Neural progenitor cell (in vitro differentiated cells): ENCODE measurements at regions not wholly inside any gene's neighbourhood (a gene's known extent, or its start where the extent isn't known, plus 50 kb on each side); places are given as distances from the start of the nearest gene placed in this dataset.

Experiments
- DNase-seq: peaks from one replicate; pipeline ENCODE4 v3.0.0-alpha.2; 2016; ENCODE audit warnings: low spot score
- H2AFZ ChIP-seq: fragments of 200-600 bp; sonication (generic); replicated peaks from 2 replicates; pipeline ENCODE4 v1.6.1; 2016; ENCODE audit warnings: antibody characterized with exemption
- H3F3A ChIP-seq: fragments of 200-600 bp; sonication (generic); 2 replicates; pipeline ENCODE4 v1.6.1; 2016; ENCODE audit warnings: antibody characterized with exemption, low read depth
- H3K27ac ChIP-seq: fragments of 200-600 bp; sonication (generic); 2 replicates; pipeline ENCODE4 v1.5.1; 2016; ENCODE audit warnings: mild to moderate bottlenecking
- H3K27me3 ChIP-seq: fragments of 200-600 bp; sonication (generic); 2 replicates; pipeline ENCODE4 v1.6.1; 2016; ENCODE audit warnings: mild to moderate bottlenecking, moderate library complexity
- H3K36me3 ChIP-seq: fragments of 200-600 bp; sonication (generic); 2 replicates; pipeline ENCODE4 v1.5.1; 2016
- H3K4me1 ChIP-seq: fragments of 200-600 bp; sonication (generic); 2 replicates; pipeline ENCODE4 v1.6.1; 2016; ENCODE audit warnings: mixed run types
- H3K4me2 ChIP-seq: fragments of 200-600 bp; sonication (generic); 2 replicates; pipeline ENCODE4 v1.6.1; 2016
- H3K4me3 ChIP-seq: fragments of 200-600 bp; sonication (generic); 2 replicates; pipeline ENCODE4 v1.5.1; 2016
- H3K79me2 ChIP-seq: fragments of 200-600 bp; sonication (generic); 2 replicates; pipeline ENCODE4 v1.6.1; 2016; ENCODE audit warnings: low read depth
- H3K9ac ChIP-seq: fragments of 200-600 bp; sonication (generic); 2 replicates; pipeline ENCODE4 v1.6.1; 2016
- H3K9me3 ChIP-seq: fragments of 200-600 bp; sonication (generic); 2 replicates; pipeline ENCODE4 v1.5.1; 2016; ENCODE audit warnings: low read depth
- H4K20me1 ChIP-seq: fragments of 200-600 bp; sonication (generic); 2 replicates; pipeline ENCODE4 v1.6.1; 2016; ENCODE audit warnings: low read depth
- H3K27ac Mint-ChIP-seq: 3 replicates; pipeline ENCODE4 v1.8.0; 2021; ENCODE audit warnings: mixed read lengths
- H3K27me3 Mint-ChIP-seq: 2 replicates; pipeline ENCODE4 v1.8.0; 2022; ENCODE audit warnings: low read depth, mild to moderate bottlenecking, inconsistent platforms, moderate library complexity, mixed read lengths; ENCODE audit not compliant: insufficient read depth
- H3K36me3 Mint-ChIP-seq: 3 replicates; pipeline ENCODE4 v1.8.0; 2021; ENCODE audit warnings: mixed read lengths
- H3K4me1 Mint-ChIP-seq: 3 replicates; pipeline ENCODE4 v1.8.0; 2021; ENCODE audit warnings: mixed read lengths
- H3K4me3 Mint-ChIP-seq: 3 replicates; pipeline ENCODE4 v1.8.0; 2021; ENCODE audit warnings: mild to moderate bottlenecking, moderate library complexity, mixed read lengths
- H3K9me3 Mint-ChIP-seq: 3 replicates; pipeline ENCODE4 v1.8.0; 2020; ENCODE audit warnings: mixed read lengths
- EZH2 ChIP-seq: fragments of 200-600 bp; sonication (generic); IDR thresholded peaks from 2 replicates; pipeline ENCODE4 v1.6.1; 2017; ENCODE audit warnings: antibody characterized with exemption, mild to moderate bottlenecking, moderate library complexity
- EZH2phosphoT487 ChIP-seq: fragments of 200-600 bp; sonication (generic); IDR thresholded peaks from 2 replicates; pipeline ENCODE4 v1.6.1; 2017; ENCODE audit warnings: antibody characterized with exemption
- TF ChIP-seq, protein P1 (sequence below): fragments of 200-600 bp; sonication (generic); IDR thresholded peaks from 2 replicates; pipeline ENCODE4 v1.5.1; 2017; ENCODE audit warnings: antibody characterized with exemption, mild to moderate bottlenecking

DNA sequence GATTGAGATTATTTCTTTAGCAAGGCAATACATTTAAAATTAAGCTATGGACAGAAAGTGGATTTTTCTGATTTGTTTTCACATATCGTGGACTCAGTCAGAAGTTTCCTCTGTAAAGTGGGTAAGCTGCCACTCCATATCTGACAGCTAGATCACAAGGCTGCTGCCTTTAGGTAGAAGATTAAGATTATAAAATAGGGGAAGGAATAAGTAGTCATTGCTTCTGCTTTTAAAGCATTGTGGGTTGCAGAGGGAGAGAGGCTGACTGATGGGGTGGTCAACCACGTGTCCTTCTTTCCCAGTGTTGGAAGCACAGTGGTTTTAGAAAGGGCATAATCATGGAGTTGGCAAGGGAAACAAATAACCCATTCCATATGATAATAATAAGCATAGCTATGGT, 74.3 kb upstream of the MOCS2 start:
- no peaks in the 10 kb centered on the region for H3K9me3 ChIP-seq
- no peaks in the 10 kb centered on the region for H3K27me3 Mint-ChIP-seq
- no peak overlapping the region for H3K9ac ChIP-seq
- H3F3A ChIP-seq: no peaks in the 10 kb centered on the region
- H3K4me1 ChIP-seq: no peaks in the 10 kb centered on the region
- H3K79me2 ChIP-seq: no peaks in the 10 kb centered on the region
- H3K9me3 Mint-ChIP-seq: peaks cover 2% of the 10 kb centered on the region
- no peaks in the 10 kb centered on the region for H3K36me3 Mint-ChIP-seq
- no peaks in the 10 kb centered on the region for H4K20me1 ChIP-seq
- TF ChIP-seq EZH2phosphoT487 (no peak), EZH2 (no peak)
- TF ChIP-seq, protein P1, sequence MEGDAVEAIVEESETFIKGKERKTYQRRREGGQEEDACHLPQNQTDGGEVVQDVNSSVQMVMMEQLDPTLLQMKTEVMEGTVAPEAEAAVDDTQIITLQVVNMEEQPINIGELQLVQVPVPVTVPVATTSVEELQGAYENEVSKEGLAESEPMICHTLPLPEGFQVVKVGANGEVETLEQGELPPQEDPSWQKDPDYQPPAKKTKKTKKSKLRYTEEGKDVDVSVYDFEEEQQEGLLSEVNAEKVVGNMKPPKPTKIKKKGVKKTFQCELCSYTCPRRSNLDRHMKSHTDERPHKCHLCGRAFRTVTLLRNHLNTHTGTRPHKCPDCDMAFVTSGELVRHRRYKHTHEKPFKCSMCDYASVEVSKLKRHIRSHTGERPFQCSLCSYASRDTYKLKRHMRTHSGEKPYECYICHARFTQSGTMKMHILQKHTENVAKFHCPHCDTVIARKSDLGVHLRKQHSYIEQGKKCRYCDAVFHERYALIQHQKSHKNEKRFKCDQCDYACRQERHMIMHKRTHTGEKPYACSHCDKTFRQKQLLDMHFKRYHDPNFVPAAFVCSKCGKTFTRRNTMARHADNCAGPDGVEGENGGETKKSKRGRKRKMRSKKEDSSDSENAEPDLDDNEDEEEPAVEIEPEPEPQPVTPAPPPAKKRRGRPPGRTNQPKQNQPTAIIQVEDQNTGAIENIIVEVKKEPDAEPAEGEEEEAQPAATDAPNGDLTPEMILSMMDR: no peak
- H3K4me3 ChIP-seq: no peak overlapping the region
- H3K27ac Mint-ChIP-seq: no peak overlapping the region
- H3K4me3 Mint-ChIP-seq: no peak overlapping the region
- no peak overlapping the region for H2AFZ ChIP-seq
- DNase-seq: no peak
- no peaks in the 10 kb centered on the region for H3K4me1 Mint-ChIP-seq
- no peak overlapping the region for H3K4me2 ChIP-seq
- H3K27ac ChIP-seq: no peak overlapping the region
- no peaks in the 10 kb centered on the region for H3K36me3 ChIP-seq
- no peaks in the 10 kb centered on the region for H3K27me3 ChIP-seq

DNA sequence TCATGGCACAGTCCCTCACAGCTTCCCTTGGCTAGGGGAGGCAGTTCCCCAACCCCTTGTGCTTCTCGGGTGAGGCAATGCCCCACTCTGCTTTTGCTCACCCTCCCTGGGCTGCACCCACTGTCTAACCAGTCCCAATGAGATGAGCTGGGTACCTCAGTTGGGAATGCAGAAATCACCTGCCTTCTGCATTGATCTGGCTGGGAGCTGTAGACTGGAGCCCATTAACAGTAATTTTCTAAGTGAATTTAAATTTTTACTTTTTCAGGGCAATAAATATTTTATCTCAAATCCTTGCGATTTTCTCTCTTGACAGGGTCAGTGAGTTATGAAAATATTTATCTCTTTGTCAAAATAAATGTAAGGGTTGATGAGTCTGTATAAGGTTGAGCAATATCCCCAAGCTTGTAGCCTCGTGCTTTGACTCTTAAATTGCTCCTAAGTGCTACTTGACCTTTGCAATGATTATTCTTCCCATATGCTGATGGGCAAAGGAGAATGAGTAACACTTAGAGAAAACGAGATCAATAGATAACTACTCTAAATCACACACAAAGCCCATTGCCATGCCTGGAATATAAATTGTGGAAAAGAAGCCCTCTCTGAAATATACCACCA, 82.1 kb upstream of the MOCS2 start:
- Mint-ChIP-seq H3K4me3 (no peak overlapping the region), H3K27me3 (no peaks in the 10 kb centered on the region), H3K36me3 (no peaks in the 10 kb centered on the region), H3K4me1 (no peaks in the 10 kb centered on the region), H3K27ac (no peak overlapping the region), H3K9me3 (peaks cover 6% of the 10 kb centered on the region)
- no peak overlapping the region for H3K9ac ChIP-seq
- H2AFZ ChIP-seq: no peak overlapping the region
- no peak overlapping the region for H3K27ac ChIP-seq
- no peaks in the 10 kb centered on the region for H4K20me1 ChIP-seq
- no peak overlapping the region for H3K4me3 ChIP-seq
- no peak for DNase-seq
- no peaks in the 10 kb centered on the region for H3F3A ChIP-seq
- TF ChIP-seq EZH2 (no peak), EZH2phosphoT487 (no peak)
- TF ChIP-seq, protein P1: no peak
- no peak overlapping the region for H3K4me2 ChIP-seq
- no peaks in the 10 kb centered on the region for H3K4me1 ChIP-seq
- no peaks in the 10 kb centered on the region for H3K79me2 ChIP-seq
- H3K36me3 ChIP-seq: no peaks in the 10 kb centered on the region
- no peaks in the 10 kb centered on the region for H3K9me3 ChIP-seq
- H3K27me3 ChIP-seq: no peaks in the 10 kb centered on the region

DNA sequence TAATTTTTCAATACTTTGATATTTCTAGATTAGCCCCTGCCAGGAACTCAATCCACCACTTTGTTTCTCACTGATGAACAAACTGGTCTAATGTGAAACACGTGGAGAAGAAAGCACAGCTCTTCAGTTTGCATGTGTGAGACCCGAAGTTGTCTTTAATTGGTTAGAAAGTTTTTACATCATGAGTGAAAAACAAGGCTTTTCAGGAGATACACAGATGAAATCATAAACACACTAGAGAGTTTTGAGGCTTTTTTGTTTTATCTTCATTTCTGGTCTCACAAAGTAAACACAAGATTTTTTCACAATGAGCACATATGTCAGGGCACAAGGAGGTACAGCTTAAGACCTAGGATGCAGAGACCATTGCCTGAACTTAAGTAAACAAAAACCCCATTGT, 84.5 kb upstream of the MOCS2 start:
- no peak overlapping the region for H3K4me2 ChIP-seq
- H2AFZ ChIP-seq: no peak overlapping the region
- H3K4me1 ChIP-seq: no peaks in the 10 kb centered on the region
- no peak overlapping the region for H3K9ac ChIP-seq
- no peaks in the 10 kb centered on the region for H4K20me1 ChIP-seq
- H3K9me3 Mint-ChIP-seq: peaks cover 4% of the 10 kb centered on the region
- no peaks in the 10 kb centered on the region for H3K4me1 Mint-ChIP-seq
- no peaks in the 10 kb centered on the region for H3F3A ChIP-seq
- no peaks in the 10 kb centered on the region for H3K79me2 ChIP-seq
- no peak for TF ChIP-seq EZH2
- TF ChIP-seq EZH2phosphoT487: no peak
- TF ChIP-seq, protein P1: no peak
- no peak overlapping the region for H3K27ac ChIP-seq
- no peak overlapping the region for H3K4me3 ChIP-seq
- H3K27me3 Mint-ChIP-seq: no peaks in the 10 kb centered on the region
- no peaks in the 10 kb centered on the region for H3K27me3 ChIP-seq
- H3K36me3 ChIP-seq: no peaks in the 10 kb centered on the region
- H3K27ac Mint-ChIP-seq: no peak overlapping the region
- no peaks in the 10 kb centered on the region for H3K36me3 Mint-ChIP-seq
- no peak overlapping the region for H3K4me3 Mint-ChIP-seq
- no peaks in the 10 kb centered on the region for H3K9me3 ChIP-seq
- DNase-seq: no peak
